ENCODE measurements at regions not wholly inside any gene's neighbourhood (a gene's known extent, or its start where the extent isn't known, plus 50 kb on each side); places are given as distances from the start of the nearest gene placed in this dataset.

DNA sequence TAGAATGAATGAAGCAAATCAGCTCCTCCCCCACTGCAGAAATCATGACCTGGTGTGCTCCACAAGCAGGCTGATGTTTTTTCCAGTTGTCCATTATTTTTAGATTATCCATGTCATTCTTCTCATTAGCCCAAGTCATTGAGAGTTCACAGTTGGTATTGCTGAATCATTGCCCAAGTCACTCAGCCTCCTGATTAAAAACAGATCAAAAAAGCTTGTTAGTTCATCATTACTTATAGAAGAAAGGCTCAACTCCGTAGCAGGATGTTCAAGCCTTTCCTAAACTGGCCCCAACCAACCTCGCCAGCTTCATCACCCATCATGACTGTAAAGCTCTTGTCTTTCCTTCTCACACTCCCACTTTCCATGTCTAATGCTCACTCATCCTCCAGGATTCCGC is 161.3 kb upstream of the CTTNBP2NL start:
- no peak for DNase-seq (ENCODE audit: low spot score in 2 of 2, unreplicated experiment in 2 of 2)
- H3K4me3 Mint-ChIP-seq, result no peak overlapping the region
- H3K27ac Mint-ChIP-seq, result no peak overlapping the region
- H3K27me3 Mint-ChIP-seq (ENCODE audit: low read depth), result peaks cover 25% of the 10 kb centered on the region
- no peaks in the 10 kb centered on the region for H3K36me3 Mint-ChIP-seq
- H3K4me1 Mint-ChIP-seq, result no peaks in the 10 kb centered on the region
- TF ChIP-seq, protein P1, sequence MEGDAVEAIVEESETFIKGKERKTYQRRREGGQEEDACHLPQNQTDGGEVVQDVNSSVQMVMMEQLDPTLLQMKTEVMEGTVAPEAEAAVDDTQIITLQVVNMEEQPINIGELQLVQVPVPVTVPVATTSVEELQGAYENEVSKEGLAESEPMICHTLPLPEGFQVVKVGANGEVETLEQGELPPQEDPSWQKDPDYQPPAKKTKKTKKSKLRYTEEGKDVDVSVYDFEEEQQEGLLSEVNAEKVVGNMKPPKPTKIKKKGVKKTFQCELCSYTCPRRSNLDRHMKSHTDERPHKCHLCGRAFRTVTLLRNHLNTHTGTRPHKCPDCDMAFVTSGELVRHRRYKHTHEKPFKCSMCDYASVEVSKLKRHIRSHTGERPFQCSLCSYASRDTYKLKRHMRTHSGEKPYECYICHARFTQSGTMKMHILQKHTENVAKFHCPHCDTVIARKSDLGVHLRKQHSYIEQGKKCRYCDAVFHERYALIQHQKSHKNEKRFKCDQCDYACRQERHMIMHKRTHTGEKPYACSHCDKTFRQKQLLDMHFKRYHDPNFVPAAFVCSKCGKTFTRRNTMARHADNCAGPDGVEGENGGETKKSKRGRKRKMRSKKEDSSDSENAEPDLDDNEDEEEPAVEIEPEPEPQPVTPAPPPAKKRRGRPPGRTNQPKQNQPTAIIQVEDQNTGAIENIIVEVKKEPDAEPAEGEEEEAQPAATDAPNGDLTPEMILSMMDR (IDR thresholded peaks at IDR 0.05; ENCODE audit: unreplicated experiment), result no peak
- no peaks in the 10 kb centered on the region for H3K9me3 Mint-ChIP-seq

DNA sequence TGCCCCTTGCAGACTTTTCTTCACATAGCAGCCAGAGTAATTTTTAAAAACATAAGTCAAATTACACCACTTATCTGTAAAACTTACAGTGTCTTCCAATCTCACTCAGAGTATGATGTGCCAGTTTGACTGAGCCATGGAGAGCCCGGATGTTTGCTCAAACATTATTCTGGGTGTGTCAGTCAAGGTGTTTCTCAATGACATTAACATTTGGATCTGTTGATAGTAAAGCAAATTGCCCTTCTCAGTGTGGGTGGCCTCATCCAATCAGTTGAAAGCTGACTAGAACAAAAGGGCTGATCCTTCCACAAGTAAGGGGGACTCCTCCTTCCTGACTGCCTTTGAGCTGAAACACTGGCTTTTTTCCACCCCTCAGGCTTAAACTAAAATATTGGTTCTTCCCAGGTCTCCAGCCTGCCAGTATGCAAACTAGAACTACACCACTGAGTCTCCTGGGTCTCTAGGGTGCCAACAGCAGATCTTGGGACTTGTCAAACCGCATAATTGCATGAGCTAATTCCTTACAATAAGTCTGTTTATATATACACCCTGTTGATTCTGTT is 157.9 kb upstream of the CTTNBP2NL start:
- Mint-ChIP-seq H3K4me3 (no peak overlapping the region), H3K9me3 (no peaks in the 10 kb centered on the region), H3K27me3 (ENCODE audit: low read depth) (peaks cover 37% of the 10 kb centered on the region), H3K36me3 (no peaks in the 10 kb centered on the region), H3K4me1 (no peaks in the 10 kb centered on the region), H3K27ac (no peak overlapping the region)
- DNase-seq (ENCODE audit: low spot score in 2 of 2, unreplicated experiment in 2 of 2), result no peak
- TF ChIP-seq, protein P1 (IDR thresholded peaks at IDR 0.05; ENCODE audit: unreplicated experiment), result no peak

DNA sequence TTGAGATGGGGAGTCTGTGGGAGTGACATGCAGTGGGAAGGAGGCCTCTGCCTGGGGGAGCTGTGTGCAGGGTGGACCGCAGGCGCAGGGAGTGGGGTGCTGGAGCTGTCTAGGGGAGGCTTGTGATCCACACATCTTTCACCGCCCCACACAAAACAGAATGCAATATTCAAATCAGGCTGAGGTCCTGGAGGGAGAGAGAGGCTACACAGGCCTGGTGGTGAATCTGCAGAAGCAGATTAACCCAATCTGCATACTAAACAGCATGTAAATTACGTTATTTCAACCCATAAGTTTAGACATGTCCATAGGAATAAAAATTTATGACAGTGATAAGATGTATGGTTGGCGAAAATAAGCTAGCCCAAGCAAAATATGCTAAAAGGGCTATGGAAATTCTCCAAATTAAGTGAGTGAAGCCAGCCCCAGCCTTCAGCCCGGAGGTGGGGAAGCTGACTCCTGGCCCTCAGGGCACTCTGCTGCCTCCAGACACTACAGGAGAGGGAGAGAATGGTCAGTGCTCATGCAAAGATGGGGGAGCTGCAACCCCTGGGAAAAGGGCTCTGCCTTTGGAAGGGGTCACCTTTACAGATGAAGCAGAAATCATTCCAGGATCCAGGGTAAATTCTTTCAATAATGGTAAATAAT is 156.2 kb upstream of the CTTNBP2NL start:
- no peaks in the 10 kb centered on the region for H3K9me3 Mint-ChIP-seq
- H3K27me3 Mint-ChIP-seq (ENCODE audit: low read depth), result peaks cover 38% of the 10 kb centered on the region
- TF ChIP-seq, protein P1 (IDR thresholded peaks at IDR 0.05; ENCODE audit: unreplicated experiment), result no peak
- no peaks in the 10 kb centered on the region for H3K4me1 Mint-ChIP-seq
- H3K4me3 Mint-ChIP-seq, result no peak overlapping the region
- no peak for DNase-seq (ENCODE audit: low spot score in 2 of 2, unreplicated experiment in 2 of 2)
- H3K27ac Mint-ChIP-seq, result no peak overlapping the region
- no peaks in the 10 kb centered on the region for H3K36me3 Mint-ChIP-seq

DNA sequence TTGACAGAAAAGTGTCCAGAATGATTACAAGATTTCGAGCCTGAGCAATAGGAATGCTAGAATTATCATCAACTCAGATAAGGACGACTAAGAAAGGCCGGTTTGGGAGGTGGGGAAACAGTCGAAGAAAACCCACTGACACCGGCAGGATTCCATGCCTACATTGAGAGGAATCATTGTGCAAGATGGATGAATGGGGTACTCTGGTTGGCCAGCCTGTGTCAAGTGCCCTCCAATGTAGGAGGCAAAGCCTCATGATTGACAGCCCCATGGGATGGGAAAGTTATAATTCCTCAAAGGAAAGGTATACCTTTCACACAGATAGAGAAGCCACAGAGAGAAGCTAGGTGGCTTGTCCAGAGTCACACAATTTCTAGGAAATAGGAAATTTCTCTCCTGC is 153.5 kb upstream of the CTTNBP2NL start:
- H3K4me3 Mint-ChIP-seq, result no peak overlapping the region
- TF ChIP-seq, protein P1 (IDR thresholded peaks at IDR 0.05; ENCODE audit: unreplicated experiment), result no peak
- no peaks in the 10 kb centered on the region for H3K9me3 Mint-ChIP-seq
- H3K27ac Mint-ChIP-seq, result no peak overlapping the region
- H3K36me3 Mint-ChIP-seq, result no peaks in the 10 kb centered on the region
- H3K4me1 Mint-ChIP-seq, result no peaks in the 10 kb centered on the region
- DNase-seq (ENCODE audit: low spot score in 2 of 2, unreplicated experiment in 2 of 2), result no peak
- H3K27me3 Mint-ChIP-seq (ENCODE audit: low read depth), result peaks cover 45% of the 10 kb centered on the region

DNA sequence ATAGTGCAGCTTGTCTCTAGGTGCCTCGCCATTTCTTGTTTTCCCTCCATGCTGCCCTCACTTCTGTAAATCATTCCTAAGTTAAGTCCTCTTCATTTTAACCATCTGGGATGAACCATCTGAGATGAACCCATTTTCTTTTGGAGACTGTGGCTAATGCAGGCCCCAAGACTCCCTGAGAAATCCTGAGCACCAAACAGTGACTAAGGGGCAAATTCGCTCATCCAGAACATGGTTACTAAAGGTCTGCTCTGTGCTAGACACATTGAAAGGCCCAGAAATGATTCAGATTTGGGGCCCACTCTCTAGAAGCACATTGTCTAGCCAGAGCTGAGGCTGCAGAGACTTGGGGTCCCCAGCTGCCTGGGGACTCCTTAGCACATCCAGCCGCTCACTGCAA is 151.9 kb upstream of the CTTNBP2NL start:
- Mint-ChIP-seq H3K27me3 (ENCODE audit: low read depth) (peaks cover 47% of the 10 kb centered on the region), H3K4me3 (no peak overlapping the region), H3K4me1 (peaks cover under 1% of the 10 kb centered on the region), H3K36me3 (no peaks in the 10 kb centered on the region), H3K27ac (no peak overlapping the region), H3K9me3 (no peaks in the 10 kb centered on the region)
- DNase-seq (ENCODE audit: low spot score in 2 of 2, unreplicated experiment in 2 of 2), result no peak
- TF ChIP-seq, protein P1 (IDR thresholded peaks at IDR 0.05; ENCODE audit: unreplicated experiment), result no peak

Data from mesothelial cell of epicardium (in vitro differentiated cells).